NT2/D1 (cell line): ENCODE measurements at regions not wholly inside any gene's neighbourhood (a gene's known extent, or its start where the extent isn't known, plus 50 kb on each side); places are given as distances from the start of the nearest gene placed in this dataset.

Source experiments
- SUZ12 ChIP-seq: IDR thresholded peaks from 2 replicates; pipeline ENCODE4 v1.6.1; 2011; ENCODE audit not compliant: insufficient read length, insufficient read depth; ENCODE audit errors: extremely low read depth
- YY1 ChIP-seq: IDR thresholded peaks from 2 replicates; pipeline ENCODE4 v1.6.1; 2011; ENCODE audit not compliant: insufficient read length, insufficient read depth
- ZNF274 ChIP-seq: IDR thresholded peaks from 2 replicates; pipeline ENCODE4 v1.6.1; 2011; ENCODE audit warnings: mild to moderate bottlenecking, low read depth, low read length

DNA sequence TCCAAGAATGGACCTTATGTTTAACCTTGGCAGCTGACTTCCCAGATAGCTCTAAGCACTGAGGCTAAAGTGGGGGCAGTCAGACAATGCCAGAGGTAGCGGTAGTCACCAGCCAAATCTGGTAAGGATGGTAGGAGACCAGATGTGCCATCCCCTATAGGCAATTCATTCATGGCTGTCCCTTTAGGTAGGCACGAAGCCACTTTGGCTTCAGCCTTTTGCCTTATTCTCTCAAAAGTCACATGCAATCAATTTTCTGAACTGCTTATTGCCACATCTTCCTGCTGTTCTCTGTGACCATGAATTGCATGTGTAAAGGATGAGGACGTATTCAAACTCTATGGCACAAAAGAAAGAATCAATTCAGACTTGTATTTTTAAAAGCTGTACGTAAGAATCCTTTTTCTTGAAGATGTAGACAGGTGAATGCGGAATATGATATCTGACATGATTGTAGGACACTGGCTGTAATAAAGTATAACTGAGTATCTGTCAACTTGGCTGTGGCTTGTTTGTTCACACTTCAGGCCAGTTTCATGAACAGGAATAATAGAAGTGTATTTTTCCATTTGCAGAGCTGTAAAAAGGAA, 611.7 kb downstream of the NR2F1-AS1 start:
- TF ChIP-seq ZNF274 (no peak), SUZ12 (no peak), YY1 (no peak)
